ENCODE measurements at regions not wholly inside any gene's neighbourhood (a gene's known extent, or its start where the extent isn't known, plus 50 kb on each side); places are given as distances from the start of the nearest gene placed in this dataset.

DNA sequence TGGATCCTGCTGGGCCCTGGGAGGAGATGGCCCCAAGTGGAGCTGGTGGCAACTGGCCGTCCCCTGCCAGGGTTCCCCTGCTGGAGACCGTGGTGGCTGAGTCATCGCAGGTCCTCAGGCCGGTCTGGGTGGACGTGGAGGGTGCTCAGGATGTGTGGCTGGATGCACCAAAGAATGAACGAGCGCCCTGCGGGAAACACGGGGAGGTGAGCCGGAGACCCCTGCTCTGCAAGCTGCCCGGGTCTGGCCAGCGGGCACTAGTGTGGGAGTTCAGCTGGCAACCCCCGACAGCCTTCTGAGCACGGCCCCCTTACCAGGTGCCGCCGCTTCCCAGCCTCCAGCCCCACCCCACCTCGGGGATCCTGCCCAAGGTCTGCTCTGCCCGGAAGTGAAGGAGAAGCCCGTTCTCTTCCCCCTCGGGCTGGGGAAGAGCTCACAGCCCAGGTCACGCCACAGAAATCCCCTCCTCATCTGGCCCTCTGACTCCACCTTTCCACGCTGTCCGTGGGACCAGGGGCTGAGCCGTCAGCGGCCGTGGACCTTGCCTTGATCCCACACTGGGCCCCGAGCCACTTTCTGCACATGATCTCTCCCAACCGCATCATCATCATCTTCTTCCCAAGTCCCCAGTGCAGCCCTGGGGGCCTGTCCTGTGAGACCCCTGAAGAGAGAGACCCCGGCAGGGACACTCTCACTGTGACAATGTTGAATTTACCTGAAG, 165.5 kb downstream of the KIF26A start:
- H3K4me3 ChIP-seq (ENCODE audit: low read depth, low read length) = no peak overlapping the region
- TF ChIP-seq, protein P1, sequence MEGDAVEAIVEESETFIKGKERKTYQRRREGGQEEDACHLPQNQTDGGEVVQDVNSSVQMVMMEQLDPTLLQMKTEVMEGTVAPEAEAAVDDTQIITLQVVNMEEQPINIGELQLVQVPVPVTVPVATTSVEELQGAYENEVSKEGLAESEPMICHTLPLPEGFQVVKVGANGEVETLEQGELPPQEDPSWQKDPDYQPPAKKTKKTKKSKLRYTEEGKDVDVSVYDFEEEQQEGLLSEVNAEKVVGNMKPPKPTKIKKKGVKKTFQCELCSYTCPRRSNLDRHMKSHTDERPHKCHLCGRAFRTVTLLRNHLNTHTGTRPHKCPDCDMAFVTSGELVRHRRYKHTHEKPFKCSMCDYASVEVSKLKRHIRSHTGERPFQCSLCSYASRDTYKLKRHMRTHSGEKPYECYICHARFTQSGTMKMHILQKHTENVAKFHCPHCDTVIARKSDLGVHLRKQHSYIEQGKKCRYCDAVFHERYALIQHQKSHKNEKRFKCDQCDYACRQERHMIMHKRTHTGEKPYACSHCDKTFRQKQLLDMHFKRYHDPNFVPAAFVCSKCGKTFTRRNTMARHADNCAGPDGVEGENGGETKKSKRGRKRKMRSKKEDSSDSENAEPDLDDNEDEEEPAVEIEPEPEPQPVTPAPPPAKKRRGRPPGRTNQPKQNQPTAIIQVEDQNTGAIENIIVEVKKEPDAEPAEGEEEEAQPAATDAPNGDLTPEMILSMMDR (IDR thresholded peaks at IDR 0.05; ENCODE audit: low read depth, low read length, missing control alignments) = no peak
- DNase-seq (ENCODE audit: low read depth) = no peak

DNA sequence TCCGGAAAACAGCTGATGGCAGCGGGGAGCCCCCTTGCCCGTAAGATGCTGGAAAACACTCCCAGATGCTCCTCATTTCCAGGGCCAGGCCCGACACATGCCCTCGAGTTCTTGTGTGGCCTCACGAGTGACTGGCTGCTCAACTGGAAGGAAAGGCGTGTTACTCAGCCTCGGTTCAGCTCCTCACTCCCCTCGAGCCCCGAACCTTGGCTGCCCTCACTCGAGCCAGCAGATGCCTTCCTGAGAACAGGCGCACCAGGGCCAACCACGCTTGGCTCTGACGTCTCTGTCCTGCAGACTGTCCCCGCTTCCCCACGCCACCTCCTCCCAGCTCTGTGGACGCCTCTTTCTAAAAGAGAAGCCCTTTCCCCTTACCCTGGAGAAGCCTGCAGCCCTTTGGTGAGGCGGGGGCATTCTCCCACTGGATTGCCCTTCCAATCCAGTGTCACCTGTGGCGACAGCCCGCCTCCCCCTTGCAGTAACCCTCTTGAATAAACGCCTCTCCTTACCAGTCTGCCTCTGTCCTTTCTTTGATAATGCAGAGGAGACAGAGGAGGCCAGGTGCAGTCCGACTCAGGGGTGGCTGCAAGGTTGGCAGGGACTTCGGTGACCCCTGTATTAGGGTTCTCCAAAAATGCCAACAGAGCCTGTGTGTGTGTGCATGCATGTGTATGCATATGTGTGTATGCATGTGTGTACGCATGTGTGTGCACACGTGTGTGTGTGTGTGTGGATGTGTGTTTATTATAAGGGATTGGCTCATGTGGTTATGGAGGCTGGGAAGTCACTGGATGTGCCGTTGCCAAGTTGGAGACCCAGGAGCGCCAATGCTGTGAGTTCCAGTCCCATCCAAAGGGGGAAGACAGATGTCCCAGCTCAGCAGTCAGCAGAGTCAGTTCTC, 166.3 kb downstream of the KIF26A start:
- DNase-seq (ENCODE audit: low read depth) = no peak
- no peak overlapping the region for H3K4me3 ChIP-seq (ENCODE audit: low read depth, low read length)
- TF ChIP-seq, protein P1 (IDR thresholded peaks at IDR 0.05; ENCODE audit: low read depth, low read length, missing control alignments) = no peak

DNA sequence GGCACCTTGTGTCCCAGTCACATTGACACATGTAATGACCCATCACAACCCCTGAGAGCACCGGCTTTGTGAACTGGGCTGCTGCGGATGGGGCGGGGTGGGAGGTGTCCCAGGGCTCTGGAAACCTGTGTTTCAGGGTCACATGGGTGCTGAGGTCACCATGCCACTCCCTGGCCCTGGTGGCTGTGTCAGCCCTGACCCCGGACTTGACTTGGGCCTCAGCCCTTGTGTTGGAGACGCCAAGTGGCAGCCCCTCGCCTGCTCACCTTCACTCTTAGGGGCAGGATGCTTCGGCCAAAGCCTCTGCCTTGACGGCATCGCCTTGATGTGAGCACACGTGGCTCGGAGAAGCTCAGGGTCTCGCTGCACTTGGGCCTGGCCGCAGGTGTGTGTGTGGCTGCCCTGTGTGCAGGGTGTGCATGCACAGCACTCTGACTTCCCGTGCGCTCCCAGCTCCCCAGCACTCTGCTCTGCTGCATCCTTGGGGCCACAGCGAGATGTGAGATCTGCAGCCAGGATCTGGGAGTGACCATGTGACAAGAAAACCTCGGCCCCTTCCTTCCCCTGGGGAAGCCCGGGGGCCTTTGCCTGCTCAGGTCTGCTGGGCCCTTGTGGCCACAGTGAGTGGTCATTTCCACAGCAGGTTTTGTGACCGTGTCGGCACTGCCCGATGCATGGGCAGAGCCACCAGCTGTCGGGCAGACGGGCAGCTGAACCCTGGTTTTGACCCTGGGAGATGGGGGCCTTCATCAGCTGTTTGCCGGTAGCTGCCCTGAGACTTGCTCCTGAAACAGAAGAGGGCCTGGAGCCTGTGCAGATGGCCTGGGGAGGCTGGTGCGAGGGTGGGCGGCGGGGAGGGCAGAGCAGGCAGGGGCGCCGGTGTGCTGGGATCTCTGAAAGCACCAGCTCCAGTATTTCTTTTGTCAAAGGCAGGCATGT, 167.4 kb downstream of the KIF26A start:
- no peak overlapping the region for H3K4me3 ChIP-seq (ENCODE audit: low read depth, low read length)
- TF ChIP-seq, protein P1 (IDR thresholded peaks at IDR 0.05; ENCODE audit: low read depth, low read length, missing control alignments) = no peak
- no peak for DNase-seq (ENCODE audit: low read depth)

DNA sequence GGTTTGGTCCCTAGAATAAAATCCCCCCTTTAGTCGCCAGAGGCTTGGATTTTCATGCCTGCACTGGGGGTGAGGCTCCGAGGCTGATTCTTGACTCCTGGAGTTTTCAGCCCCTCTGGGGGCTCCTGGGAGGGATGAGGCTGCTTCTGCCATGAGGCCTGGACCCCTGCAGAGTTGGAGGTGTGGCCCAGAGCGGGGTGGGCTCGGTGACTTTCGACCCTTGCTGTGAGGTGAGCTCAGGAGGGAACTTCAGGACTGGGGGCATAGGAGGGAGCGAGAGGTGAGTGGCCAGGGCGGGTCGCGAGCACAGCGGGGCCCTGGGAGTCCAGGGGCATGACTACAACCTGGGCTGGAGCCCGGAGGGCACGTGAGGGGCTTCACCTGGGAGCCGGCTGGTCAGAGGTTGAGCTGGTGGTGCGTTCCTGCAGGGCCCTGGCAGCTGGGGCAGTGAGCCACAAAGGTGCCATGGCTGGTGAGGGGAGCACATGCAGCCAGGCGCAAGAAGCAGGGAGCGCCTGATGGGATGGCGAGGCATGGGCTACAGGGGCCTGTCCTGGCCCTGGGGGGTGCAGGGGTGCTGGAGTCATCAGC, 168.2 kb downstream of the KIF26A start:
- TF ChIP-seq, protein P1 (IDR thresholded peaks at IDR 0.05; ENCODE audit: low read depth, low read length, missing control alignments) = no peak
- no peak for DNase-seq (ENCODE audit: low read depth)
- no peak overlapping the region for H3K4me3 ChIP-seq (ENCODE audit: low read depth, low read length)

DNA sequence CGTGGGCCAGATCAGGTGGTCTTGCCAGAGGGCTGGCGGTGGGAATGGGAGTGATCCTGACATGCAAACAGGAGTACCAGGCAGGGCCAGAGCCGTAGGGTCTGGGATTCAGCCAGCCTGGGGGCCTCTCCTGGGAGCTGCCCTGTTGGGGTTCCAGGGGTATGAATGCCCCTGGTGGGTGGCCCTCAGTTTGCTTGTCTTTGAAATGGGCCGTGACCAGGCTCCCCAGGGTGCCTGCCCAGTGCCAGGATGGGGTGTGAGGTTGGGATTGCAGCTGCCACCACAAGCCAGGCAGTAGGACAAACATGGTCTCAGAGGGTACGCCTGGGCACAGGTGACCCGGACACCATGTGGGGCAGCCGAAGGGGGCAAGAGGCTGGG, 168.8 kb downstream of the KIF26A start:
- no peak for DNase-seq (ENCODE audit: low read depth)
- no peak overlapping the region for H3K4me3 ChIP-seq (ENCODE audit: low read depth, low read length)
- TF ChIP-seq, protein P1 (IDR thresholded peaks at IDR 0.05; ENCODE audit: low read depth, low read length, missing control alignments) = no peak

All from GM12864 (cell line).